H1 (cell line): ENCODE measurements at regions not wholly inside any gene's neighbourhood (a gene's known extent, or its start where the extent isn't known, plus 50 kb on each side); places are given as distances from the start of the nearest gene placed in this dataset.

Experiments used
- CTCF ChIA-PET: fragments of 300-600 bp; sonication (Branson Sonifier 250); formaldehyde crosslinking; loops from one replicate; lab custom pipeline; 2021; ENCODE audit not compliant: partially characterized antibody; lab: Charles Lee
- POLR2A ChIA-PET: fragments of 300-600 bp; sonication (Branson Sonifier 250); formaldehyde crosslinking; loops from one replicate; lab custom pipeline; 2021; ENCODE audit warnings: inconsistent platforms; ENCODE audit not compliant: partially characterized antibody; lab: Charles Lee
- DNase-seq, 2 experiments: peaks; one replicate each; pipeline versions ENCODE4 v3.0.0 to v3.0.0-alpha.2; 2010 to 2022; ENCODE audit warnings: low spot score in 2 of 2, low read depth in 1 of 2, mixed read lengths in 1 of 2
- FAIRE-seq: peaks from 2 replicates; lab custom pipeline; 2011; peaks lifted over from hg19 to GRCh38; lab: Jason Lieb, UNC
- H2AFZ ChIP-seq: 2 replicates; pipeline ENCODE4 v1.8.1; 2012; ENCODE audit warnings: low read length, inconsistent platforms
- H2AK5ac ChIP-seq: 2 replicates; pipeline ENCODE4 v1.6.1; 2013; ENCODE audit warnings: low read depth, low read length
- H2BK120ac ChIP-seq: replicated peaks from 2 replicates; pipeline ENCODE3; 2013; ENCODE audit warnings: low read depth, low read length, inconsistent platforms
- H2BK12ac ChIP-seq: 2 replicates; pipeline ENCODE4 v1.6.1; 2013; ENCODE audit warnings: low read depth, low read length
- H2BK15ac ChIP-seq: 2 replicates; pipeline ENCODE4 v1.6.1; 2013; ENCODE audit warnings: low read length
- H2BK20ac ChIP-seq: 2 replicates; pipeline ENCODE4 v1.6.1; 2013; ENCODE audit warnings: low read length
- H2BK5ac ChIP-seq: 2 replicates; pipeline ENCODE4 v1.6.1; 2013; ENCODE audit warnings: low read depth, low read length
- H3K14ac ChIP-seq: 2 replicates; pipeline ENCODE4 v1.6.1; 2013; ENCODE audit warnings: inconsistent platforms; ENCODE audit not compliant: insufficient read length
- H3K18ac ChIP-seq: 2 replicates; pipeline ENCODE4 v1.6.1; 2013; ENCODE audit warnings: low read length; ENCODE audit errors: extremely low read depth
- H3K23ac ChIP-seq: 2 replicates; pipeline ENCODE4 v1.6.1; 2013; ENCODE audit warnings: inconsistent platforms; ENCODE audit not compliant: insufficient read length
- H3K23me2 ChIP-seq: 2 replicates; pipeline ENCODE4 v1.6.1; 2013; ENCODE audit warnings: low read depth, low read length
- H3K27ac ChIP-seq: 2 replicates; pipeline ENCODE4 v1.6.1; 2011; ENCODE audit warnings: low read depth, low read length, inconsistent platforms
- H3K27me3 ChIP-seq, 4 experiments: replicated peaks in 1 of 4; 1 replicate in 1 of 4; 2 replicates in 3 of 4; pipeline versions ENCODE4 v1.6.1 to v1.8.1; 2011 to 2013; ENCODE audit warnings: low read length in 3 of 4, mild to moderate bottlenecking in 3 of 4, inconsistent platforms in 2 of 4, mixed read lengths in 2 of 4, moderate library complexity in 1 of 4; ENCODE audit not compliant: control insufficient read depth in 3 of 4, insufficient read depth in 3 of 4; ENCODE audit errors: extremely low read depth in 1 of 4
- H3K36me3 ChIP-seq, 4 experiments: 2 replicates each; pipeline versions ENCODE4 v1.6.1 to v1.8.1; 2011 to 2013; ENCODE audit warnings: mild to moderate bottlenecking in 4 of 4, low read length in 3 of 4, moderate library complexity in 2 of 4, control low read depth in 1 of 4, inconsistent platforms in 1 of 4; ENCODE audit not compliant: insufficient read depth in 4 of 4, control insufficient read depth in 2 of 4
- H3K4ac ChIP-seq: replicated peaks from 2 replicates; pipeline ENCODE3; 2013; ENCODE audit warnings: low read length, low read depth, mixed read lengths, inconsistent platforms; ENCODE audit not compliant: insufficient read length
- H3K4me1 ChIP-seq, 4 experiments: replicated peaks in 1 of 4; 1 replicate in 1 of 4; 2 replicates in 3 of 4; pipeline versions ENCODE4 v1.6.1 to v1.8.1; 2011 to 2013; ENCODE audit warnings: low read length in 3 of 4, inconsistent platforms in 2 of 4, mixed read lengths in 1 of 4; ENCODE audit not compliant: insufficient read depth in 4 of 4, control insufficient read depth in 3 of 4
- H3K4me2 ChIP-seq, 2 experiments: 2 replicates each; pipeline versions ENCODE4 v1.6.1 to v1.8.1; 2011 to 2013; ENCODE audit warnings: low read depth in 2 of 2, low read length in 2 of 2, control low read depth in 1 of 2, inconsistent platforms in 1 of 2, mild to moderate bottlenecking in 1 of 2; ENCODE audit not compliant: insufficient read depth in 1 of 2
- H3K4me3 ChIP-seq, 4 experiments: fragments of 200-600, 300-600 bp in 1 of 4; sonication (generic), shearing (Covaris generic), sonication (Bioruptor Twin) in 1 of 4; 2 replicates each; pipeline versions ENCODE4 v1.5.1 to v1.8.1; 2011 to 2016; ENCODE audit warnings: low read length in 4 of 4, low read depth in 3 of 4, control low read depth in 2 of 4, inconsistent platforms in 2 of 4, mild to moderate bottlenecking in 2 of 4, mixed read lengths in 1 of 4, moderate library complexity in 1 of 4; ENCODE audit not compliant: insufficient read depth in 2 of 4; ENCODE audit errors: extremely low read depth in 1 of 4
- H3K56ac ChIP-seq: replicated peaks from 2 replicates; pipeline ENCODE3; 2013; ENCODE audit warnings: low read depth, mild to moderate bottlenecking, mixed read lengths, low read length, inconsistent platforms; ENCODE audit not compliant: insufficient read length
- H3K79me1 ChIP-seq: 2 replicates; pipeline ENCODE4 v1.6.1; 2013; ENCODE audit warnings: low read depth, low read length, control low read depth
- H3K79me2 ChIP-seq, 2 experiments: 2 replicates each; pipeline versions ENCODE4 v1.6.1 to v1.8.1; 2012 to 2013; ENCODE audit warnings: low read length in 2 of 2, mild to moderate bottlenecking in 2 of 2, inconsistent platforms in 1 of 2; ENCODE audit not compliant: insufficient read depth in 2 of 2, control insufficient read depth in 1 of 2
- H3K9ac ChIP-seq, 4 experiments: replicated peaks in 1 of 4; 1 replicate in 1 of 4; 2 replicates in 3 of 4; pipeline versions ENCODE4 v1.6.1 to v1.8.1; 2011 to 2013; ENCODE audit warnings: low read depth in 3 of 4, low read length in 3 of 4, control low read depth in 2 of 4, mild to moderate bottlenecking in 2 of 4, moderate library complexity in 2 of 4, inconsistent platforms in 1 of 4; ENCODE audit errors: extremely low read depth in 1 of 4
- H3K9me3 ChIP-seq, 2 experiments: 2 replicates each; pipeline versions ENCODE4 v1.6.1 to v1.8.1; 2012 to 2013; ENCODE audit warnings: mild to moderate bottlenecking in 2 of 2, moderate library complexity in 2 of 2, control low read depth in 1 of 2, inconsistent platforms in 1 of 2, low read depth in 1 of 2, low read length in 1 of 2, mixed read lengths in 1 of 2; ENCODE audit not compliant: insufficient read depth in 2 of 2
- H4K20me1 ChIP-seq, 2 experiments: replicated peaks in 1 of 2; 2 replicates each; pipeline versions ENCODE3 to v1.8.1; 2011 to 2013; ENCODE audit warnings: inconsistent platforms in 2 of 2, low read length in 2 of 2, mild to moderate bottlenecking in 1 of 2; ENCODE audit not compliant: insufficient read depth in 2 of 2, control insufficient read depth in 1 of 2
- H4K5ac ChIP-seq: 2 replicates; pipeline ENCODE4 v1.6.1; 2013; ENCODE audit warnings: low read length, low read depth, mixed read lengths, inconsistent platforms; ENCODE audit not compliant: insufficient read length
- H4K8ac ChIP-seq: 2 replicates; pipeline ENCODE4 v1.8.0; 2013; ENCODE audit warnings: mild to moderate bottlenecking, moderate library complexity, low read length, inconsistent platforms; ENCODE audit not compliant: insufficient read depth; ENCODE audit errors: extremely low read depth
- H4K91ac ChIP-seq: replicated peaks from 2 replicates; pipeline ENCODE3; 2013; ENCODE audit warnings: low read length, mixed read lengths, inconsistent platforms; ENCODE audit not compliant: insufficient read length
- HDAC6 ChIP-seq: IDR thresholded peaks from one replicate; pipeline ENCODE4 v1.7.1; 2012; ENCODE audit warnings: low read depth, mild to moderate bottlenecking, inconsistent platforms, low read length, moderate library complexity
- JUN ChIP-seq: IDR thresholded peaks from 2 replicates; pipeline ENCODE4 v1.6.1; 2011; ENCODE audit warnings: low read depth, mild to moderate bottlenecking, improper control_type of control experiment, low read length
- POLR2AphosphoS5 ChIP-seq: IDR thresholded peaks from 2 replicates; pipeline ENCODE4 v1.6.1; 2011; ENCODE audit warnings: low read depth, low read length
- RNF2 ChIP-seq: fragments of 200-900, 300-1000 bp; sonication (generic); IDR thresholded peaks from 2 replicates; pipeline ENCODE4 v1.7.1; 2016; ENCODE audit warnings: borderline replicate concordance, low read depth, mild to moderate bottlenecking, antibody characterized with exemption, low read length; ENCODE audit not compliant: poor library complexity, severe bottlenecking; ENCODE audit errors: missing control alignments
- SAP30 ChIP-seq: fragments of 300-600 bp; sonication (generic); IDR thresholded peaks from 2 replicates; pipeline ENCODE4 v1.7.1; 2012; ENCODE audit warnings: low read length, moderate library complexity, mild to moderate bottlenecking, inconsistent platforms; ENCODE audit not compliant: insufficient read depth, insufficient replicate concordance
- TAF1 ChIP-seq: IDR thresholded peaks from 2 replicates; pipeline ENCODE4 v1.6.1; 2011; ENCODE audit warnings: mild to moderate bottlenecking, low read depth, low read length
- TCF12 ChIP-seq: IDR thresholded peaks from 2 replicates; pipeline ENCODE4 v1.6.1; 2011; ENCODE audit warnings: low read depth, mild to moderate bottlenecking, low read length
- TEAD4 ChIP-seq: IDR thresholded peaks from 2 replicates; pipeline ENCODE4 v1.6.1; 2012; ENCODE audit warnings: low read depth, low read length, inconsistent platforms, mixed read lengths
- USF2 ChIP-seq: IDR thresholded peaks from 2 replicates; pipeline ENCODE4 v1.6.1; 2011; ENCODE audit warnings: low read length, improper control_type of control experiment
- WGBS, 2 experiments: shearing (Covaris generic) in 1 of 2; methylation state at CpG; one replicate each; pipeline versions ENCODE4 v1.1.6 to v1.1.7; 2013 to 2015; ENCODE audit warnings: low lambda C conversion rate in 2 of 2, mixed read lengths in 2 of 2, inconsistent platforms in 1 of 2, low coverage in 1 of 2, missing lambda C conversion rate in 1 of 2; ENCODE audit not compliant: insufficient replicate concordance in 2 of 2, insufficient coverage in 1 of 2, insufficient read length in 1 of 2; ENCODE audit errors: extremely low coverage in 1 of 2, missing lambda C conversion rate in 1 of 2; 5-methylcytosine and 5-hydroxymethylcytosine counted together
- TF ChIP-seq, protein P1 (sequence below): IDR thresholded peaks from 2 replicates; pipeline ENCODE4 v1.6.1; 2012; ENCODE audit warnings: low read length, inconsistent platforms

DNA sequence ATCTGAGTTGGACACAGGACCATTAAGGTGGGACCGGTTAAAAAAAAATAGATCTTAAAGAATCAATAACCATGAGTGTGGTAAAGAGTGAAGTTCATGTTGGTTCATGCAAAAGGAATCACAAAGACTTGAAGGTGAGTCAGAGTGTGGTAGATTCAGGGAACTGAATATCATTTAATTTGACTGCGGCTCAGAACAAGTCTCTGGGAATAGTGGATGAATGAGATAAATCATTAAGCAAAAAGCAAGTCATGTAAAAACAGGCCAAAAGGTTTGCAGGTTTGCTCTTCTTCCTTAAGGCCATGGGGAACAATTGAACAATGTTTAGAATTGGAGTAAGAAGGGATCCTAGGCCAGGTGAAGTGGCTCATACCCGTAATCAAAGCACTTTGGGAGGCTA, 385.8 kb downstream of the ETV1 start:
- Histone ChIP-seq H2AK5ac (no peak overlapping the region), H3K36me3 (no peaks in the 10 kb centered on the region), H3K23ac (no peak overlapping the region), H2BK15ac (no peak overlapping the region), H2BK12ac (no peak overlapping the region), H3K79me2 (no peaks in the 10 kb centered on the region), H4K20me1 (no peaks in the 10 kb centered on the region), H3K27me3 (no peaks in the 10 kb centered on the region), H3K56ac (no peak overlapping the region), H3K4me3 (no peak overlapping the region), H3K23me2 (no peaks in the 10 kb centered on the region; the same call in 1 of the 2 replicates), H3K4ac (no peak overlapping the region), H3K4me2 (no peak overlapping the region), H3K18ac (no peak overlapping the region), H3K9me3 (peaks cover 6 to 9% of the 10 kb centered on the region in 2 experiments; a peak in 2 of 4 replicates), H3K27ac (no peak overlapping the region), H2BK120ac (no peak overlapping the region), H2AFZ (no peak overlapping the region), H4K8ac (no peak overlapping the region), H3K14ac (no peak overlapping the region), H2BK5ac (no peak overlapping the region), H2BK20ac (no peak overlapping the region), H3K79me1 (no peaks in the 10 kb centered on the region), H3K4me1 (no peaks in the 10 kb centered on the region), H3K9ac (no peak overlapping the region), H4K5ac (no peak overlapping the region), H4K91ac (no peak overlapping the region)
- POLR2A ChIA-PET: interaction anchor here (0.6 kb wide), 1 partner anchor 1407 kb away, joined by 5 read pairs; no protein-coding TSS in a partner anchor
- DNase-seq: no peak
- FAIRE-seq: no peak
- CTCF ChIA-PET: no interaction called here
- WGBS, 2 experiments: 96% methylated on average over 3 of the region's 3 CpGs; no CpG with 5 or more reads in 1 of the 2 experiments
- TF ChIP-seq TCF12: no peak
- no peak for TF ChIP-seq RNF2
- TF ChIP-seq TAF1: no peak
- TF ChIP-seq JUN: no peak
- no peak for TF ChIP-seq POLR2AphosphoS5
- TF ChIP-seq, protein P1, sequence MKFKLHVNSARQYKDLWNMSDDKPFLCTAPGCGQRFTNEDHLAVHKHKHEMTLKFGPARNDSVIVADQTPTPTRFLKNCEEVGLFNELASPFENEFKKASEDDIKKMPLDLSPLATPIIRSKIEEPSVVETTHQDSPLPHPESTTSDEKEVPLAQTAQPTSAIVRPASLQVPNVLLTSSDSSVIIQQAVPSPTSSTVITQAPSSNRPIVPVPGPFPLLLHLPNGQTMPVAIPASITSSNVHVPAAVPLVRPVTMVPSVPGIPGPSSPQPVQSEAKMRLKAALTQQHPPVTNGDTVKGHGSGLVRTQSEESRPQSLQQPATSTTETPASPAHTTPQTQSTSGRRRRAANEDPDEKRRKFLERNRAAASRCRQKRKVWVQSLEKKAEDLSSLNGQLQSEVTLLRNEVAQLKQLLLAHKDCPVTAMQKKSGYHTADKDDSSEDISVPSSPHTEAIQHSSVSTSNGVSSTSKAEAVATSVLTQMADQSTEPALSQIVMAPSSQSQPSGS: no peak
- TF ChIP-seq USF2: no peak
- TF ChIP-seq SAP30: no peak
- no peak for TF ChIP-seq HDAC6
- TF ChIP-seq TEAD4: no peak
